Neural progenitor cell (in vitro differentiated cells): ENCODE measurements at regions not wholly inside any gene's neighbourhood (a gene's known extent, or its start where the extent isn't known, plus 50 kb on each side); places are given as distances from the start of the nearest gene placed in this dataset.

ENCODE experiments used
- DNase-seq: peaks from one replicate; pipeline ENCODE4 v3.0.0-alpha.2; 2016; ENCODE audit warnings: low spot score
- H2AFZ ChIP-seq: fragments of 200-600 bp; sonication (generic); replicated peaks from 2 replicates; pipeline ENCODE4 v1.6.1; 2016; ENCODE audit warnings: antibody characterized with exemption
- H3F3A ChIP-seq: fragments of 200-600 bp; sonication (generic); 2 replicates; pipeline ENCODE4 v1.6.1; 2016; ENCODE audit warnings: antibody characterized with exemption, low read depth
- H3K27ac ChIP-seq: fragments of 200-600 bp; sonication (generic); 2 replicates; pipeline ENCODE4 v1.5.1; 2016; ENCODE audit warnings: mild to moderate bottlenecking
- H3K27me3 ChIP-seq: fragments of 200-600 bp; sonication (generic); 2 replicates; pipeline ENCODE4 v1.6.1; 2016; ENCODE audit warnings: mild to moderate bottlenecking, moderate library complexity
- H3K36me3 ChIP-seq: fragments of 200-600 bp; sonication (generic); 2 replicates; pipeline ENCODE4 v1.5.1; 2016
- H3K4me1 ChIP-seq: fragments of 200-600 bp; sonication (generic); 2 replicates; pipeline ENCODE4 v1.6.1; 2016; ENCODE audit warnings: mixed run types
- H3K4me2 ChIP-seq: fragments of 200-600 bp; sonication (generic); 2 replicates; pipeline ENCODE4 v1.6.1; 2016
- H3K4me3 ChIP-seq: fragments of 200-600 bp; sonication (generic); 2 replicates; pipeline ENCODE4 v1.5.1; 2016
- H3K79me2 ChIP-seq: fragments of 200-600 bp; sonication (generic); 2 replicates; pipeline ENCODE4 v1.6.1; 2016; ENCODE audit warnings: low read depth
- H3K9ac ChIP-seq: fragments of 200-600 bp; sonication (generic); 2 replicates; pipeline ENCODE4 v1.6.1; 2016
- H3K9me3 ChIP-seq: fragments of 200-600 bp; sonication (generic); 2 replicates; pipeline ENCODE4 v1.5.1; 2016; ENCODE audit warnings: low read depth
- H4K20me1 ChIP-seq: fragments of 200-600 bp; sonication (generic); 2 replicates; pipeline ENCODE4 v1.6.1; 2016; ENCODE audit warnings: low read depth
- H3K27ac Mint-ChIP-seq: 3 replicates; pipeline ENCODE4 v1.8.0; 2021; ENCODE audit warnings: mixed read lengths
- H3K27me3 Mint-ChIP-seq: 2 replicates; pipeline ENCODE4 v1.8.0; 2022; ENCODE audit warnings: low read depth, mild to moderate bottlenecking, inconsistent platforms, moderate library complexity, mixed read lengths; ENCODE audit not compliant: insufficient read depth
- H3K36me3 Mint-ChIP-seq: 3 replicates; pipeline ENCODE4 v1.8.0; 2021; ENCODE audit warnings: mixed read lengths
- H3K4me1 Mint-ChIP-seq: 3 replicates; pipeline ENCODE4 v1.8.0; 2021; ENCODE audit warnings: mixed read lengths
- H3K4me3 Mint-ChIP-seq: 3 replicates; pipeline ENCODE4 v1.8.0; 2021; ENCODE audit warnings: mild to moderate bottlenecking, moderate library complexity, mixed read lengths
- H3K9me3 Mint-ChIP-seq: 3 replicates; pipeline ENCODE4 v1.8.0; 2020; ENCODE audit warnings: mixed read lengths
- CTCF ChIP-seq: fragments of 200-600 bp; sonication (generic); IDR thresholded peaks from 2 replicates; pipeline ENCODE4 v1.5.1; 2017; ENCODE audit warnings: antibody characterized with exemption, mild to moderate bottlenecking
- EZH2 ChIP-seq: fragments of 200-600 bp; sonication (generic); IDR thresholded peaks from 2 replicates; pipeline ENCODE4 v1.6.1; 2017; ENCODE audit warnings: antibody characterized with exemption, mild to moderate bottlenecking, moderate library complexity
- EZH2phosphoT487 ChIP-seq: fragments of 200-600 bp; sonication (generic); IDR thresholded peaks from 2 replicates; pipeline ENCODE4 v1.6.1; 2017; ENCODE audit warnings: antibody characterized with exemption

GRCh38 chr7:68505721-68506120 lies 1092.6 kb upstream of the AUTS2 start:
- Mint-ChIP-seq H3K27me3 (peaks cover 10% of the 10 kb centered on the region), H3K4me3 (no peak overlapping the region), H3K36me3 (no peaks in the 10 kb centered on the region), H3K4me1 (peaks cover 33% of the 10 kb centered on the region), H3K27ac (no peak overlapping the region), H3K9me3 (peaks cover 7% of the 10 kb centered on the region)
- Histone ChIP-seq H3F3A (peaks cover 1% of the 10 kb centered on the region), H3K4me2 (no peak overlapping the region), H3K4me3 (no peak overlapping the region), H3K79me2 (no peaks in the 10 kb centered on the region), H3K9ac (no peak overlapping the region), H3K27ac (no peak overlapping the region), H3K4me1 (peaks cover 17% of the 10 kb centered on the region), H3K27me3 (no peaks in the 10 kb centered on the region), H4K20me1 (no peaks in the 10 kb centered on the region), H2AFZ (no peak overlapping the region), H3K36me3 (no peaks in the 10 kb centered on the region), H3K9me3 (no peaks in the 10 kb centered on the region)
- TF ChIP-seq CTCF (no peak), EZH2phosphoT487 (no peak), EZH2 (no peak)
- no peak for DNase-seq

GRCh38 chr7:68507668-68508067 lies 1090.6 kb upstream of the AUTS2 start:
- Histone ChIP-seq H3K27me3 (no peaks in the 10 kb centered on the region), H3K4me1 (peaks cover 25% of the 10 kb centered on the region), H3F3A (peaks cover 13% of the 10 kb centered on the region), H2AFZ (no peak overlapping the region), H3K36me3 (no peaks in the 10 kb centered on the region), H3K79me2 (no peaks in the 10 kb centered on the region), H3K9ac (no peak overlapping the region), H3K4me2 (no peak overlapping the region), H3K27ac (no peak overlapping the region), H3K9me3 (no peaks in the 10 kb centered on the region), H3K4me3 (no peak overlapping the region), H4K20me1 (peaks cover 4% of the 10 kb centered on the region)
- Mint-ChIP-seq H3K36me3 (no peaks in the 10 kb centered on the region), H3K4me3 (no peak overlapping the region), H3K27me3 (peaks cover 13% of the 10 kb centered on the region), H3K9me3 (peaks cover 7% of the 10 kb centered on the region), H3K27ac (no peak overlapping the region), H3K4me1 (peaks cover 45% of the 10 kb centered on the region)
- TF ChIP-seq EZH2phosphoT487 = no peak
- no peak for TF ChIP-seq EZH2
- no peak for TF ChIP-seq CTCF
- DNase-seq = no peak

- no peak overlapping the region for H3K27ac ChIP-seq
- H3F3A ChIP-seq = peaks cover 13% of the 10 kb centered on the region
- no peak for DNase-seq
- peaks cover 13% of the 10 kb centered on the region for H3K27me3 Mint-ChIP-seq
- no peak overlapping the region for H2AFZ ChIP-seq
- no peaks in the 10 kb centered on the region for H3K27me3 ChIP-seq
- H3K36me3 Mint-ChIP-seq = no peaks in the 10 kb centered on the region
- H3K4me3 ChIP-seq = no peak overlapping the region
- H3K79me2 ChIP-seq = no peaks in the 10 kb centered on the region
- no peak overlapping the region for H3K4me2 ChIP-seq
- no peak overlapping the region for H3K9ac ChIP-seq
- H3K9me3 Mint-ChIP-seq = peaks cover 7% of the 10 kb centered on the region
- H3K9me3 ChIP-seq = no peaks in the 10 kb centered on the region
- peaks cover 25% of the 10 kb centered on the region for H3K4me1 ChIP-seq
- H3K27ac Mint-ChIP-seq = no peak overlapping the region
- TF ChIP-seq EZH2phosphoT487 (no peak), CTCF (no peak)
- H3K4me3 Mint-ChIP-seq = no peak overlapping the region
- H4K20me1 ChIP-seq = peaks cover 4% of the 10 kb centered on the region
- H3K36me3 ChIP-seq = no peaks in the 10 kb centered on the region
- H3K4me1 Mint-ChIP-seq = peaks cover 45% of the 10 kb centered on the region
Measured at GRCh38 chr7:68509054-68509453, 1089.2 kb upstream of the AUTS2 start.

- H3K9me3 ChIP-seq = no peaks in the 10 kb centered on the region
- H3K9me3 Mint-ChIP-seq = peaks cover 7% of the 10 kb centered on the region
- H4K20me1 ChIP-seq = peaks cover 4% of the 10 kb centered on the region
- TF ChIP-seq EZH2phosphoT487 (no peak), CTCF (no peak), EZH2 (no peak)
- peaks cover 25% of the 10 kb centered on the region for H3K4me1 ChIP-seq
- H3K27ac ChIP-seq = no peak overlapping the region
- peak overlapping the region; percentile 75 for H3K27ac Mint-ChIP-seq
- no peak for DNase-seq
- no peak overlapping the region for H3K4me3 ChIP-seq
- peaks cover 13% of the 10 kb centered on the region for H3F3A ChIP-seq
- no peak overlapping the region for H3K4me2 ChIP-seq
- no peaks in the 10 kb centered on the region for H3K36me3 ChIP-seq
- H2AFZ ChIP-seq = no peak overlapping the region
- H3K79me2 ChIP-seq = no peaks in the 10 kb centered on the region
- H3K36me3 Mint-ChIP-seq = no peaks in the 10 kb centered on the region
- no peak overlapping the region for H3K9ac ChIP-seq
- H3K4me3 Mint-ChIP-seq = no peak overlapping the region
- H3K27me3 Mint-ChIP-seq = peaks cover 13% of the 10 kb centered on the region
- no peaks in the 10 kb centered on the region for H3K27me3 ChIP-seq
- H3K4me1 Mint-ChIP-seq = peaks cover 43% of the 10 kb centered on the region
Measured at GRCh38 chr7:68509603-68510002, 1088.7 kb upstream of the AUTS2 start.
